ACC112 (cell line): ENCODE measurements at regions not wholly inside any gene's neighbourhood (a gene's known extent, or its start where the extent isn't known, plus 50 kb on each side); places are given as distances from the start of the nearest gene placed in this dataset.

ENCODE experiments used
- H2AFZ ChIP-seq: fragments of 200-600 bp; sonication (generic); one replicate; pipeline ENCODE4 v1.6.0; 2017; ENCODE audit warnings: antibody characterized with exemption, low read length; ENCODE audit not compliant: unreplicated experiment
- H3K27ac ChIP-seq: fragments of 200-600 bp; sonication (generic); 2 replicates; pipeline ENCODE4 v1.5.1; 2014; ENCODE audit warnings: low read depth, mild to moderate bottlenecking, antibody characterized with exemption, low read length, moderate library complexity
- H3K27me3 ChIP-seq: fragments of 200-600 bp; sonication (generic); 2 replicates; pipeline ENCODE4 v1.6.1; 2014; ENCODE audit warnings: mild to moderate bottlenecking, antibody characterized with exemption, low read length, moderate library complexity, mixed read lengths; ENCODE audit not compliant: insufficient read depth
- H3K36me3 ChIP-seq: fragments of 200-600 bp; sonication (generic); 2 replicates; pipeline ENCODE4 v1.6.1; 2016; ENCODE audit warnings: mild to moderate bottlenecking, antibody characterized with exemption, low read length, moderate library complexity, mixed read lengths; ENCODE audit not compliant: insufficient read depth
- H3K4me1 ChIP-seq: fragments of 200-600 bp; sonication (generic); one replicate; pipeline ENCODE4 v1.6.1; 2016; ENCODE audit warnings: low read length, mixed read lengths; ENCODE audit not compliant: insufficient read depth, unreplicated experiment, control insufficient read depth
- H3K4me3 ChIP-seq: fragments of 200-600 bp; sonication (generic); 2 replicates; pipeline ENCODE4 v1.5.1; 2014; ENCODE audit warnings: mild to moderate bottlenecking, low read depth, low read length
- H3K79me2 ChIP-seq: fragments of 200-600 bp; sonication (generic); one replicate; pipeline ENCODE4 v1.6.0; 2016; ENCODE audit warnings: low read length; ENCODE audit not compliant: control insufficient read depth, unreplicated experiment, insufficient read depth

DNA sequence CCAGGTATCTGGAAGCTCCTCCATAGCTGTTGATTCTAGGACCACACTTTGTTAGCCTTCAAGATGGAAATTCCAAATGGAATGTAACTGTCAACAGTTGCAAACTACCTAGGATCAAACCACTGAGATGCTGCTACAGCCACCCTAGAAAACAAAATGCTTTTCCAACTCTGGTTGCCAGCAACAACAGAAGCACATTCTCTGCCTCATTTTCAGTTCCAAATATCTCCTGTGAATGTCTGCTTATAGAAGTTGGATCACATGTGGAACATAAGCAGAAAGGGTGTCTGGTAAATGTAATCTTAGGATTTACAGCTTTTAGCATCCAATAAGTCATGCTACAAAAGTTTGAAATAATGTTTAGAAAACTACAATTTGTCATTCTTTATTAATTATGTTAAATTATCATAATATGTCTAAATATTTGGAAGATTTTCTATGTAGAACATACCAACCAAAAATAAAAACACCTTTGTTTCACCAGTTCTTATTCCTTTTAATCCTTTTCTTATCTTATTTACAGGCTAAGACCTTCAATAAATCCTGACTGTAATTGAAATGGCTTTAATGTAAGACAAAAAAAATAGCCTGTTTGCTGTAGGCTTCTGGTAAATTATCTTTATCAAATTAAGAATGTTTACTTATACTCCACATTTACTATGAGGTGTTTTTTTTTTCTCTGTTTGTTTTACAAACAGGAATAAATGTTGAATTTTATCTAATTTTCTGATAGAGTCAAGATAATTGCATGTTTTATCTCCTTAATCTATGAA lies 687.1 kb downstream of the IGSF11 start:
- H3K36me3 ChIP-seq: no peaks in the 10 kb centered on the region
- no peaks in the 10 kb centered on the region for H3K27me3 ChIP-seq
- no peaks in the 10 kb centered on the region for H3K79me2 ChIP-seq
- H3K4me3 ChIP-seq: no peak overlapping the region
- H2AFZ ChIP-seq: no peak overlapping the region
- H3K27ac ChIP-seq: no peak overlapping the region
- H3K4me1 ChIP-seq: no peaks in the 10 kb centered on the region

DNA sequence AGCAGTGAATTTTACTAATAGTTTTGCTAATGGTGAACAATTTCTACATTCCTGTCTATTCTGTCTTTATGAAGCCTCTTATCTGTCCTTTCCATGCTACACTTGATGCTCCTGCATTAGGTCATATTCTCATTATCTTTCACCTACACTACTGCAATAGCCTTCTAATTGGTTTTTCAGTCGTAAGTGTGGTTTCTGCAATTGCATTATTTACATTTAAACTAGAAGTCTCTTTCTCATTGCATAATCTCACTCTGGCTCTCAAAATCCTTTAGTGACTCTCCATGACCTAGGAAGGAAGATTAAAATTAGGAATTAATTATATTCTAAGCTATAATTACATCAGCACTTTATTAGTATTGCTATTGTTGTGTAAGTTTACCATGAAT lies 686.5 kb downstream of the IGSF11 start:
- no peaks in the 10 kb centered on the region for H3K79me2 ChIP-seq
- H3K27me3 ChIP-seq: no peaks in the 10 kb centered on the region
- H3K27ac ChIP-seq: no peak overlapping the region
- no peaks in the 10 kb centered on the region for H3K4me1 ChIP-seq
- no peak overlapping the region for H2AFZ ChIP-seq
- no peaks in the 10 kb centered on the region for H3K36me3 ChIP-seq
- no peak overlapping the region for H3K4me3 ChIP-seq

DNA sequence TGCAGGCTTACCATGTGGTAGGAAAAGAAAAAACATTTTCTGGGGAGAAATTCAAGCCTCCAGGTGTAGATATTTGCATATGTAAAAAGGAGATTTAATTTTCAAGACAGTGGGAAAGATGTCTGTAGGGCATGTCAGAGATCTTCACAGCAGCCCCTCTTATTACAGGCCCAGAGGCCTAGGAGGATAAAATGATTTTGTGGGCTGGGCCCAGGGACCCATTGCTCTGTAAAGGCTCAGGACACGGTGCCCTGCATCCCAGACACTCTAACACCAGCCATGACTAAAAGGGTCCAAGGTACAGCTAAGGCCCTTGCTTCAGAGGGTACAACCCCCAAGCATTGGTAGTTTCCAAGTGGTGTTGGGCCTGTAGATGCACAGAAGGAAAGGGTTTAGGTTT lies 680.1 kb downstream of the IGSF11 start:
- no peaks in the 10 kb centered on the region for H3K36me3 ChIP-seq
- H3K4me3 ChIP-seq: no peak overlapping the region
- no peaks in the 10 kb centered on the region for H3K4me1 ChIP-seq
- H3K27me3 ChIP-seq: no peaks in the 10 kb centered on the region
- no peak overlapping the region for H3K27ac ChIP-seq
- no peak overlapping the region for H2AFZ ChIP-seq
- H3K79me2 ChIP-seq: no peaks in the 10 kb centered on the region

DNA sequence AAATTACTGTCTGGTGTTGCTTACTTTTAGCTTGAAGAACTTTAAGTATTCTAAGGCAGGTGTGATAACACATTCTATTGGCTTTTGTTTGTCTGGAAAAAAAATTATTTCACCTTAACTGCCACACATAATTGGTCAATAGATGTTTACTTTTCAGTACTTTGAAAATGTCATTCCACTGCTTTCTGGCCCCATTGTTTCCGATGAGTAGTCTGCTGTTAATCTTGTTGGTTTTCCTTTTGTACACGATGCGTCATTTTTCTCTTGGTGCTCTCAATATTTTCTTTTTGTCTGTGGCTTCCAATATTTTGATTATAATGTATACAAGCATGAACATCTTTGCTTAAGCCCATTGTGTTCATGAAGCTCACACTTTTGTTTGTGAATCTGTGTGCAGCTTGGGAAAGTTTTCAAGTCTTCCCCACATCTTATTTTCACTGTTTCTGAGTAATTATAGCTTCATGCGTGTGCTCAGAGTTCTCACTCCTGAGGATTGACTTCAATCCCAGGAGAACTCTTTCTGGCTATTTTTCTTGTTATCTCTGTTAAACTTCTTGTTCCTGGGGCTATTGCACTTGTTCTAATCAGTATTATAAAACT lies 664.7 kb downstream of the IGSF11 start:
- no peaks in the 10 kb centered on the region for H3K4me1 ChIP-seq
- no peak overlapping the region for H3K4me3 ChIP-seq
- no peaks in the 10 kb centered on the region for H3K27me3 ChIP-seq
- H2AFZ ChIP-seq: no peak overlapping the region
- H3K79me2 ChIP-seq: no peaks in the 10 kb centered on the region
- no peaks in the 10 kb centered on the region for H3K36me3 ChIP-seq
- no peak overlapping the region for H3K27ac ChIP-seq

DNA sequence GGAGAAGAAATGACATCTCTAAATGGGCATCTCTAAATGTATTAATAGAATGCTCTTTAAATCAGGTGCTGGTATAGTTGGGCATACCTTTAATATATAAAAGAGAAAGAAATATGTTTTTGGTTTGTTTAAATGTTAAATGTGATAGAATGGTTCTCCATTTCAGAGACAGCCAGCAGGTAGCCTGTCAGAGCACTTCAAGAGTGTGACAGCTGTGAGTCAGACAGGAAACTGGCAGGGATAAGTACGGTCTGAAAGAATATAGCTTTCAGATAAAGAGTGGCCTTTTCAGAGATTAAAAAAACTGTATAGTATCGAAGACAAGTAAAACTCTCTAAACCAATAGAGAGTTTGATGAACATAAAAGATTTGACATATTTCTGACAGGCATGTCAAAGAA lies 654.1 kb downstream of the IGSF11 start:
- Histone ChIP-seq H3K27me3 (no peaks in the 10 kb centered on the region), H3K4me1 (no peaks in the 10 kb centered on the region), H3K36me3 (no peaks in the 10 kb centered on the region), H2AFZ (no peak overlapping the region), H3K79me2 (no peaks in the 10 kb centered on the region), H3K27ac (no peak overlapping the region), H3K4me3 (no peak overlapping the region)

DNA sequence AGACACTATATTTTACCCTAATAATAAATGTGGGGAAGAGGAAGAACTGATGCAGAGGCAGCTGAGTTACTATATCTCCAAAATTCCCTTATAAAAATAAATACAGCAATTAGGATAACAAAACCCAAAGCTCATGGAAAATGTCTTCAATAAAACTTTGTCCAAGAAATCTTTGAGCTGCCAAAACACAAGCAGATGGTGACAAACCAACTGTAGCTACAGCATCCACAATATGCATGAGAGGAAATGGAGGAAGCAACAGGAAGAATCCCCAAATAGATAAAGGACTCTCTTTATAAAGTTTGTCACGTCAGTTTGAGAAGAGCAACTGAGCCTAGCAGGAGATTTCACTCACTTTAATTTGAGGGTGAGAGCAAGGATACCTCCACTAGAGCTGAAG lies 638.2 kb downstream of the IGSF11 start:
- no peaks in the 10 kb centered on the region for H3K27me3 ChIP-seq
- no peak overlapping the region for H3K27ac ChIP-seq
- H3K79me2 ChIP-seq: no peaks in the 10 kb centered on the region
- no peaks in the 10 kb centered on the region for H3K36me3 ChIP-seq
- H3K4me1 ChIP-seq: no peaks in the 10 kb centered on the region
- H2AFZ ChIP-seq: no peak overlapping the region
- H3K4me3 ChIP-seq: no peak overlapping the region

DNA sequence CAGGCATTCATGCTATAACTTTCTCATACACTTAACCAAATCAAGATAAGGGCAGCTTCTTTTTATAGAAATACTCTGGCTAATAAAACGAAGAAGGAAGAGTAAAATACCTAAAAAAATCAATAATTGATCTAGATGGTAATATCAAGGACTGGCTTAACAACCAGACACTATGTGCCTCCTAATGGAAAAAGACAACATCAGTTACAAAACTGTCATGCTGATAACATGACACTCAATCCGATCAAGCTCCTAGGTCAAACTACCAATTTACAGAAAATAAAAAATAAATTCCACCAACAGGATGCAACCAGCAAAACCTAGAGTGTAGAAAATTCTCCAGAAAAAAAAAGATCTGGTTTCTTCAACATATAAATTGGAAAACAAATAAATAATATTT lies 634.6 kb downstream of the IGSF11 start:
- H2AFZ ChIP-seq: no peak overlapping the region
- H3K27me3 ChIP-seq: no peaks in the 10 kb centered on the region
- H3K36me3 ChIP-seq: no peaks in the 10 kb centered on the region
- H3K4me1 ChIP-seq: no peaks in the 10 kb centered on the region
- no peaks in the 10 kb centered on the region for H3K79me2 ChIP-seq
- H3K27ac ChIP-seq: no peak overlapping the region
- no peak overlapping the region for H3K4me3 ChIP-seq

DNA sequence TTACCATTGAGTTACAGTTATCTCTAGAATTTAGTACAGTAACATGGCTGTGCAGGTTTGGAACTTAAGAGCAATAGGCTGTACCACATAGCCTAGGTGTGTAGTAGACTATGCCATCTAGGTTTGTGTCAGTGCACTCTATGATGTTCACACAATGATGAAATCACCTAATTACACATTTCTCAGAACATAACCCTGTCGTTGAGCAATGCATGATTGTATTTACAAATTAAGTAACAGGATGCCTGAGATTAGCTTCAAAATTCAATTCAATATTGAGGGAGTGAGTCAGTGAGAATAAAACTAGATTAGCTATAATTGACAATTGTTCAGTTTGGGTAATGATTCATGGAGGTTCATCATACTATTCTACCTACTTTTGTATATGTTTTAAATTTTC lies 633.8 kb downstream of the IGSF11 start:
- Histone ChIP-seq H3K27ac (no peak overlapping the region), H3K4me3 (no peak overlapping the region), H2AFZ (no peak overlapping the region), H3K79me2 (no peaks in the 10 kb centered on the region), H3K36me3 (no peaks in the 10 kb centered on the region), H3K27me3 (no peaks in the 10 kb centered on the region), H3K4me1 (no peaks in the 10 kb centered on the region)

DNA sequence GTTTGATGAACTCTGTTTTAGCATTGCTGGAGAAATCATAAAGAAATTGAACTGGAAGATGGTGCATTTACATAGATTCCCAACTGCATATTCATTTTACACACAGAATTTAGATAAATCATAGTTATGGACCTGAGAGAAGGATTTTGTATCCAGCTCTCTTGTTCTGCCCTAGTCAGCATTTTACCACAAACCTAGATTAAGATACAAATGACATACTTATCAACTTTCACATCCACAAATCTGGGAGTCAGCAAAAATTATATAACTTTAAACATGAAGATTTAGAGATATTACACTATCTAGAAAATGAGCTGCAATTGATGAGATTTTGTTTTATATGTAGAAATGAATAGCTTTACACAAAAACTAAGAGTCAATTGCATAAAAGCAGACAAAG lies 632.8 kb downstream of the IGSF11 start:
- Histone ChIP-seq H3K36me3 (no peaks in the 10 kb centered on the region), H3K27ac (no peak overlapping the region), H3K4me1 (no peaks in the 10 kb centered on the region), H3K27me3 (no peaks in the 10 kb centered on the region), H2AFZ (no peak overlapping the region), H3K4me3 (no peak overlapping the region), H3K79me2 (no peaks in the 10 kb centered on the region)

DNA sequence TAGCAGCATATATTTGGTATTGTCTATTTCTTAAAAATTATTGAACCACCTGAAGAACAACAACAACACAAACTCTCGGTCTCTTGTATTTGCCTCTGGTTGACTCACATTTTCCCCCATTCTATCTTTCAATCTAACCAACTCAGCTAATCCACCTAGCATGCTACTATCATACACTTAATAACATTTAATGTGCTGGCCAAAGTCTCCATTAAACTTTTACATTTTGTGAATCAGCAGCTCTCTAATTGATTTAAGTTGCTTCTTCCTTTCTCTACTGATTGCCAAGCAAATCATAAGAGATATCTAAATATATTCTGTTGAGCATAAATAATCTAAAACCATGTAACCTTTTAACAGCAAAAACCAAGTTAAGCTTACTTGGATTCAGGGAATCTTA lies 631.7 kb downstream of the IGSF11 start:
- Histone ChIP-seq H3K27ac (no peak overlapping the region), H3K79me2 (no peaks in the 10 kb centered on the region), H3K4me1 (no peaks in the 10 kb centered on the region), H3K4me3 (no peak overlapping the region), H3K27me3 (no peaks in the 10 kb centered on the region), H3K36me3 (no peaks in the 10 kb centered on the region), H2AFZ (no peak overlapping the region)

DNA sequence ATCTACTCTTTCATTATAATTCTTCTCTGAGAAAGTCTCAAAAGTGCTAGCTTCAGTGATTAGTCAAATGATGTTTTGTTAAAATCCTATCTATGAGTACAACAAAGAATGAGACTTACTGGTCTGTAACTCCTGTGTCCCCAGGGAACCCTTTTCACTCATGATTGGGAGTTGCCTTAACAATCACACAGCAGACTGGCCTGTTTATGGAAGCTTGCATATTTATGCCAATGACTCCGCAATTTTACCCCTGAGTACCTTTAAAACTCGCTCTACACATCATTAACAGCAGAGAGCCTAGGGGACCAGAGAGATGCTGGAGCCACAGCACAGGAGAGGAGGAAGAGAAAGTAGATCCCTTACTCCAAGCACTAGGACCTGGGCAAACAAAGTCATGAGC lies 628.1 kb downstream of the IGSF11 start:
- no peak overlapping the region for H3K4me3 ChIP-seq

More for the DNA sequence above, 628.1 kb downstream of the IGSF11 start:
- Histone ChIP-seq H3K27ac (no peak overlapping the region), H3K27me3 (no peaks in the 10 kb centered on the region), H3K79me2 (no peaks in the 10 kb centered on the region), H3K36me3 (no peaks in the 10 kb centered on the region), H2AFZ (no peak overlapping the region), H3K4me1 (no peaks in the 10 kb centered on the region)
